BE2C (cell line): ENCODE measurements at regions not wholly inside any gene's neighbourhood (a gene's known extent, or its start where the extent isn't known, plus 50 kb on each side); places are given as distances from the start of the nearest gene placed in this dataset.
A peak's percentile ranks its signal among the peaks of the same experiment; 100 is the strongest.
"Not testable (repeated sequence)": the region's sequence is repeated elsewhere in the genome, so short reads cannot be mapped to it uniquely, and the experiment has no call there.

Experiments
- DNase-seq: peaks from one replicate; pipeline ENCODE4 v3.0.0-alpha.2; 2020
- H3K27me3 ChIP-seq: fragments of 250-450 bp; sonication (Bioruptor Pico); 2 replicates; pipeline ENCODE4 v1.5.1; 2020; ENCODE audit warnings: mild to moderate bottlenecking
- H3K36me3 ChIP-seq: fragments of 250-450 bp; sonication (Bioruptor Pico); 2 replicates; pipeline ENCODE4 v1.5.1; 2020; ENCODE audit warnings: mild to moderate bottlenecking
- H3K4me1 ChIP-seq: fragments of 250-450 bp; sonication (Bioruptor Pico); 2 replicates; pipeline ENCODE4 v1.5.1; 2020
- H3K4me3 ChIP-seq: 2 replicates; pipeline ENCODE4 v1.5.1; 2011; ENCODE audit warnings: low read depth, low read length
- H3K9me3 ChIP-seq: fragments of 250-450 bp; sonication (Bioruptor Pico); 2 replicates; pipeline ENCODE4 v1.5.1; 2020
- CTCF ChIP-seq: IDR thresholded peaks from 2 replicates; pipeline ENCODE4 v1.5.1; 2012; ENCODE audit warnings: mild to moderate bottlenecking, low read depth, low read length

GRCh38 chr14:106134886-106135285 is 608.5 kb downstream of the TMEM121 start:
- no peak overlapping the region for H3K4me3 ChIP-seq
- no peaks in the 10 kb centered on the region for H3K27me3 ChIP-seq
- H3K9me3 ChIP-seq: no peaks in the 10 kb centered on the region
- no peaks in the 10 kb centered on the region for H3K36me3 ChIP-seq
- no peak for TF ChIP-seq CTCF
- DNase-seq: no peak
- no peaks in the 10 kb centered on the region for H3K4me1 ChIP-seq

GRCh38 chr14:106141242-106142220 is 615.1 kb downstream of the TMEM121 start:
- Histone ChIP-seq H3K4me3 (no peak overlapping the region), H3K9me3 (no peaks in the 10 kb centered on the region), H3K36me3 (no peaks in the 10 kb centered on the region), H3K27me3 (no peaks in the 10 kb centered on the region), H3K4me1 (no peaks in the 10 kb centered on the region)
- peak; percentile 16 for DNase-seq
- TF ChIP-seq CTCF: peak; percentile 35

DNA sequence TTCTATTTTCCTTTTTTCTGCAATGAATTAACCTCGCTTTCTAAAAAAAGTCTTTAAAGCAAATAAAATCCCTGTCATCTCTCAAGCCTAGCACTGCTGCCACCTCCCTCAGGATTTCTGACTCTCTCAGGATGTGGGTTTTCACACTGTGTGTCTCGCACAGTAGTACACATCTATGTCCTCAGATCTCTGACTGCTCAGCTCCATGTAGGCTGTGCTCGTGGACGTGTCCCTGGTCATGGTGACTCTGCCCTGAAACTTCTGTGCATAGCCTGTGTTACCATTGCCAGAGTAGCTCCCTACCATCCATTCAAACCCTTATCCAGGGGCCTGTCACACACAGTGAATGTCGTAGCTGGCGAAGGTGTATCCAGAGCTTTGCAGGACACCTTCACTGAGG is 619.3 kb downstream of the TMEM121 start:
- not testable (repeated sequence) for H3K27me3 ChIP-seq, H3K4me3 ChIP-seq, H3K9me3 ChIP-seq, H3K36me3 ChIP-seq, H3K4me1 ChIP-seq, DNase-seq

GRCh38 chr14:106153362-106153955 is 627.1 kb downstream of the TMEM121 start:
- not testable (repeated sequence) for H3K4me1 ChIP-seq, H3K36me3 ChIP-seq, H3K27me3 ChIP-seq, H3K4me3 ChIP-seq, H3K9me3 ChIP-seq
- DNase-seq: peak; percentile 86
- TF ChIP-seq CTCF: peak; percentile 75

DNA sequence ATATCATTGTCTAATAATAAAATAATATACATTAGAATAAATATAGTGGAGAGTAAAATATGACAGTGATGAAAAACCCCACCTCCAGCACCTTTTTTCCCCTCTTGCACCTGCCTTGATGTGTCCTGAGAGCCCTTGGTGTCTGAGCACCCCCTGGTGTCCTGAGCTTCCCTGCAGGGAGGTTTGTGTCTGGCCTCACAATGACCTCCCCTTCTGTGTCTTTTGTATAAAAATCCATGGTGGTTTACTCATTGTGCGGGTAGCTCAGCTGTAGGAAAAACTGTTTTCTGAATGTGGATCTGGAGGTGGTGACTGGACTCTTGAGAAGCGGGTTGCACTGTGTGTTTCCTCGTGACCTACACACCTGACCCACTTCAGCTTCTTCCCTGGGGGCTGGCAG is 636.9 kb downstream of the TMEM121 start:
- no peaks in the 10 kb centered on the region for H3K9me3 ChIP-seq
- no peak for DNase-seq
- no peaks in the 10 kb centered on the region for H3K36me3 ChIP-seq
- no peaks in the 10 kb centered on the region for H3K4me1 ChIP-seq
- H3K27me3 ChIP-seq: no peaks in the 10 kb centered on the region
- TF ChIP-seq CTCF: no peak
- H3K4me3 ChIP-seq: no peak overlapping the region

DNA sequence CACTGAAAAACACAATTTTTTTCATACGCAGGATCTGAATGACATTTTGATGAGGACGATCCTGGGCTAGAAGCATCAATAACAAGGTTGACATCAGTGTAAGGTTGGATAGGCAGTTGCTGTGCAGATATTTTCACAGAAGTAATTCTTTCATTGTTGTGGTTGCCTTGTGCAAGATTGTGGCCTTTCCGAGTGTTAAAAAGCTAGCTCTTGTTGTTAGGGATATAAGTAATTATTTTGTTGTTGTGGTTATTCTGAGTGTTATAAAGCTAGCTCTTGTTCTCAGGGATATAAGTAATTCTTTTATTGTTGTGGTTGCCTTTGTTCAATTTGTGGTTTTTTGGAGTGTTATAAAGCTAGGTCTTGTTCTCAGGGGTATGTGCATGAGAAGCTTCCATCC is 637.4 kb downstream of the TMEM121 start:
- H3K36me3 ChIP-seq, H3K4me1 ChIP-seq, H3K4me3 ChIP-seq, H3K27me3 ChIP-seq, H3K9me3 ChIP-seq, DNase-seq: not testable (repeated sequence)

GRCh38 chr14:106166232-106166631 is 639.8 kb downstream of the TMEM121 start:
- no peaks in the 10 kb centered on the region for H3K27me3 ChIP-seq
- H3K4me3 ChIP-seq: no peak overlapping the region
- no peaks in the 10 kb centered on the region for H3K4me1 ChIP-seq
- no peaks in the 10 kb centered on the region for H3K9me3 ChIP-seq
- TF ChIP-seq CTCF: no peak
- no peaks in the 10 kb centered on the region for H3K36me3 ChIP-seq
- no peak for DNase-seq
